ENCODE measurements at regions not wholly inside any gene's neighbourhood (a gene's known extent, or its start where the extent isn't known, plus 50 kb on each side); places are given as distances from the start of the nearest gene placed in this dataset.
A peak's percentile ranks its signal among the peaks of the same experiment; 100 is the strongest.

- Mint-ChIP-seq H3K4me1 (peaks cover 2 to 13% (median 3%) of the 10 kb centered on the region in 4 donors), H3K4me3 (no peak overlapping the region), H3K27me3 (peaks cover 0 to 3% (median 0%) of the 10 kb centered on the region in 5 donors), H3K27ac (peak overlapping the region in 2 of 10 donors; percentile 33 to 67), H3K9me3 (no peaks in the 10 kb centered on the region), H3K36me3 (no peaks in the 10 kb centered on the region)
- POLR2A ChIA-PET = interaction anchor here (1.6 kb wide), 1 partner anchor 26 kb away, joined by 9 read pairs; no protein-coding TSS in a partner anchor
- ATAC-seq = no peak
- DNase-seq = peak in 1 of 10 donors; percentile 60
These were observed 190.2 kb upstream of the GSE1 start for GRCh38 chr16:85422632-85423550.

GRCh38 chr16:85423631-85424030, 189.5 kb upstream of the GSE1 start:
- no peaks in the 10 kb centered on the region for H3K9me3 Mint-ChIP-seq
- ATAC-seq (no peak), DNase-seq (peak in 1 of 10 donors; percentile 30)
- H3K36me3 Mint-ChIP-seq = no peaks in the 10 kb centered on the region
- H3K4me1 Mint-ChIP-seq = peaks cover 2 to 13% (median 3%) of the 10 kb centered on the region in 4 donors
- no peak overlapping the region for H3K4me3 Mint-ChIP-seq
- POLR2A ChIA-PET = no interaction called here
- H3K27ac Mint-ChIP-seq = peak overlapping the region in 1 of 10 donors; percentile 53
- H3K27me3 Mint-ChIP-seq = peaks cover 0 to 3% (median 0%) of the 10 kb centered on the region in 5 donors

GRCh38 chr16:85424260-85425073, 188.7 kb upstream of the GSE1 start:
- Mint-ChIP-seq H3K36me3 (no peaks in the 10 kb centered on the region), H3K9me3 (no peaks in the 10 kb centered on the region), H3K27me3 (peaks cover 0 to 3% (median 0%) of the 10 kb centered on the region in 5 donors), H3K27ac (peak overlapping the region in 1 of 10 donors; percentile 60), H3K4me3 (no peak overlapping the region), H3K4me1 (peaks cover 2 to 13% (median 3%) of the 10 kb centered on the region in 4 donors)
- DNase-seq (peak in 1 of 10 donors; percentile 51), ATAC-seq (no peak)
- POLR2A ChIA-PET = interaction anchor here (1.4 kb wide), 1 partner anchor 189 kb away, joined by 3 read pairs; the partner anchor contains the start of gene GSE1

- peak overlapping the region in 1 of 10 donors; percentile 60 for H3K27ac Mint-ChIP-seq
- H3K36me3 Mint-ChIP-seq = no peaks in the 10 kb centered on the region
These were observed 188.0 kb upstream of the GSE1 start for GRCh38 chr16:85425074-85425662.

GRCh38 chr16:85426806-85427205, 186.3 kb upstream of the GSE1 start:
- H3K9me3 Mint-ChIP-seq = no peaks in the 10 kb centered on the region
- H3K4me1 Mint-ChIP-seq = peaks cover 0 to 7% (median 2%) of the 10 kb centered on the region in 4 donors
- H3K27me3 Mint-ChIP-seq = peaks cover 0 to 3% (median 0%) of the 10 kb centered on the region in 5 donors
- DNase-seq (peak in 1 of 10 donors; percentile 24), ATAC-seq (no peak)
- POLR2A ChIA-PET = no interaction called here
- no peaks in the 10 kb centered on the region for H3K36me3 Mint-ChIP-seq
- H3K27ac Mint-ChIP-seq = peak overlapping the region in 1 of 10 donors; percentile 8
- no peak overlapping the region for H3K4me3 Mint-ChIP-seq

More at GRCh38 chr16:85425074-85425662, 188.0 kb upstream of the GSE1 start:
- no peak for ATAC-seq
- POLR2A ChIA-PET = interaction anchor here (1.4 kb wide), 1 partner anchor 188 kb away, joined by 3 read pairs; the partner anchor contains the start of gene GSE1
- Mint-ChIP-seq H3K9me3 (no peaks in the 10 kb centered on the region), H3K4me3 (no peak overlapping the region), H3K27me3 (peaks cover 0 to 3% (median 0%) of the 10 kb centered on the region in 5 donors), H3K4me1 (peaks cover 2 to 13% (median 5%) of the 10 kb centered on the region in 4 donors)
- peak in 1 of 10 donors; percentile 7 for DNase-seq

- DNase-seq (peak in 4 of 10 donors; percentile 26 to 58 (median 32)), ATAC-seq (peak; percentile 52 to 73)
- no peak overlapping the region for H3K27ac Mint-ChIP-seq
- H3K27me3 Mint-ChIP-seq = peaks cover 0 to 3% (median 0%) of the 10 kb centered on the region in 5 donors
- H3K36me3 Mint-ChIP-seq = no peaks in the 10 kb centered on the region
- H3K4me1 Mint-ChIP-seq = peaks cover 0 to 7% (median 2%) of the 10 kb centered on the region in 4 donors
- H3K9me3 Mint-ChIP-seq = no peaks in the 10 kb centered on the region
- POLR2A ChIA-PET = interaction anchor here (1.4 kb wide), 1 partner anchor 20 kb away, joined by 6 read pairs; no protein-coding TSS in a partner anchor
- H3K4me3 Mint-ChIP-seq = no peak overlapping the region
These were observed 184.8 kb upstream of the GSE1 start for GRCh38 chr16:85428168-85428898.

GRCh38 chr16:85428899-85429775, 184.0 kb upstream of the GSE1 start:
- ATAC-seq (no peak), DNase-seq (peak in 2 of 10 donors; percentile 1 to 47)
- H3K9me3 Mint-ChIP-seq = no peaks in the 10 kb centered on the region
- POLR2A ChIA-PET = interaction anchor here (1.4 kb wide), 1 partner anchor 19 kb away, joined by 6 read pairs; no protein-coding TSS in a partner anchor
- peak overlapping the region in 2 of 10 donors; percentile 37 to 68 for H3K27ac Mint-ChIP-seq
- H3K4me3 Mint-ChIP-seq = no peak overlapping the region
- peaks cover 0 to 3% (median 0%) of the 10 kb centered on the region in 5 donors for H3K27me3 Mint-ChIP-seq
- peaks cover 0 to 7% (median 4%) of the 10 kb centered on the region in 4 donors for H3K4me1 Mint-ChIP-seq
- H3K36me3 Mint-ChIP-seq = no peaks in the 10 kb centered on the region

GRCh38 chr16:85429776-85430522, 183.2 kb upstream of the GSE1 start:
- Mint-ChIP-seq H3K27me3 (peaks cover 0 to 3% (median 0%) of the 10 kb centered on the region in 5 donors), H3K4me3 (no peak overlapping the region), H3K27ac (peak overlapping the region in 4 of 10 donors; percentile 22 to 68 (median 38)), H3K9me3 (no peaks in the 10 kb centered on the region), H3K36me3 (no peaks in the 10 kb centered on the region), H3K4me1 (peaks cover 0 to 7% (median 1%) of the 10 kb centered on the region in 4 donors)
- ATAC-seq = no peak
- peak in 1 of 10 donors; percentile 57 for DNase-seq
- POLR2A ChIA-PET = interaction anchor here (0.6 to 1.4 kb wide), 2 partner anchors 18 to 171 kb away, joined by 3 to 6 read pairs; no protein-coding TSS in a partner anchor

- H3K9me3 Mint-ChIP-seq = no peaks in the 10 kb centered on the region
- peaks cover 0 to 1% (median 0%) of the 10 kb centered on the region in 5 donors for H3K27me3 Mint-ChIP-seq
- no peak overlapping the region for H3K27ac Mint-ChIP-seq
- POLR2A ChIA-PET = interaction anchor here (0.6 to 0.9 kb wide), 2 partner anchors 120 to 170 kb away, joined by 3 read pairs; no protein-coding TSS in a partner anchor
- DNase-seq (peak in 1 of 10 donors; percentile 62), ATAC-seq (no peak)
- H3K4me3 Mint-ChIP-seq = no peak overlapping the region
- H3K4me1 Mint-ChIP-seq = peaks cover 0 to 7% (median 4%) of the 10 kb centered on the region in 4 donors
- H3K36me3 Mint-ChIP-seq = no peaks in the 10 kb centered on the region
These were observed 182.3 kb upstream of the GSE1 start for GRCh38 chr16:85430523-85431421.
